ENCODE measurements at regions not wholly inside any gene's neighbourhood (a gene's known extent, or its start where the extent isn't known, plus 50 kb on each side); places are given as distances from the start of the nearest gene placed in this dataset.

- TF ChIP-seq CTCF (IDR thresholded peaks at IDR 0.05; ENCODE audit: low read depth, low read length, poor library complexity, severe bottlenecking): no peak
- no peak for TF ChIP-seq EZH2phosphoT487 (IDR thresholded peaks at IDR 0.05; ENCODE audit: borderline replicate concordance, low read length)
These were observed 237.7 kb downstream of the GXYLT1 start for GRCh38 chr12:41907021-41907420.

Measured in DOHH2 (cell line).